ENCODE measurements at regions not wholly inside any gene's neighbourhood (a gene's known extent, or its start where the extent isn't known, plus 50 kb on each side); places are given as distances from the start of the nearest gene placed in this dataset.

GRCh38 chr4:144298519-144298918 lies 158.0 kb upstream of the GYPA start:
- no peaks in the 10 kb centered on the region for H3K9me3 Mint-ChIP-seq (ENCODE audit: low read depth)
- H3K36me3 Mint-ChIP-seq (ENCODE audit: insufficient read depth) = no peaks in the 10 kb centered on the region
- no peaks in the 10 kb centered on the region for H3K27me3 Mint-ChIP-seq
- H3K4me1 Mint-ChIP-seq (ENCODE audit: low read depth) = peaks cover 12% of the 10 kb centered on the region
- no peak for DNase-seq (ENCODE audit: low spot score, unreplicated experiment)
- no peak overlapping the region for H3K4me3 Mint-ChIP-seq (ENCODE audit: low read depth)
- no peak for TF ChIP-seq CTCF (IDR thresholded peaks at IDR 0.05; ENCODE audit: unreplicated experiment)
- H3K27ac Mint-ChIP-seq = no peak overlapping the region

- no peak for DNase-seq (ENCODE audit: low spot score, unreplicated experiment)
- Mint-ChIP-seq H3K36me3 (ENCODE audit: insufficient read depth) (no peaks in the 10 kb centered on the region), H3K27me3 (no peaks in the 10 kb centered on the region), H3K4me3 (ENCODE audit: low read depth) (no peak overlapping the region), H3K9me3 (ENCODE audit: low read depth) (no peaks in the 10 kb centered on the region), H3K27ac (no peak overlapping the region), H3K4me1 (ENCODE audit: low read depth) (peaks cover 12% of the 10 kb centered on the region)
- TF ChIP-seq CTCF (IDR thresholded peaks at IDR 0.05; ENCODE audit: unreplicated experiment) = no peak
Measured at GRCh38 chr4:144300616-144301015, 160.1 kb upstream of the GYPA start.

- Mint-ChIP-seq H3K9me3 (ENCODE audit: low read depth) (no peaks in the 10 kb centered on the region), H3K27ac (no peak overlapping the region), H3K4me1 (ENCODE audit: low read depth) (peaks cover 12% of the 10 kb centered on the region), H3K36me3 (ENCODE audit: insufficient read depth) (no peaks in the 10 kb centered on the region), H3K4me3 (ENCODE audit: low read depth) (no peak overlapping the region), H3K27me3 (no peaks in the 10 kb centered on the region)
- DNase-seq (ENCODE audit: low spot score, unreplicated experiment) = no peak
- no peak for TF ChIP-seq CTCF (IDR thresholded peaks at IDR 0.05; ENCODE audit: unreplicated experiment)
Measured at GRCh38 chr4:144302704-144303536, 162.4 kb upstream of the GYPA start.

GRCh38 chr4:144304025-144304424 lies 163.5 kb upstream of the GYPA start:
- Mint-ChIP-seq H3K27me3 (no peaks in the 10 kb centered on the region), H3K36me3 (ENCODE audit: insufficient read depth) (no peaks in the 10 kb centered on the region), H3K4me3 (ENCODE audit: low read depth) (no peak overlapping the region), H3K9me3 (ENCODE audit: low read depth) (peaks cover 9% of the 10 kb centered on the region), H3K4me1 (ENCODE audit: low read depth) (peaks cover 7% of the 10 kb centered on the region), H3K27ac (no peak overlapping the region)
- no peak for DNase-seq (ENCODE audit: low spot score, unreplicated experiment)
- TF ChIP-seq CTCF (IDR thresholded peaks at IDR 0.05; ENCODE audit: unreplicated experiment) = no peak

- H3K27me3 Mint-ChIP-seq = no peaks in the 10 kb centered on the region
- no peak overlapping the region for H3K4me3 Mint-ChIP-seq (ENCODE audit: low read depth)
- no peak for DNase-seq (ENCODE audit: low spot score, unreplicated experiment)
- H3K27ac Mint-ChIP-seq = no peak overlapping the region
- H3K9me3 Mint-ChIP-seq (ENCODE audit: low read depth) = peaks cover 41% of the 10 kb centered on the region
- H3K4me1 Mint-ChIP-seq (ENCODE audit: low read depth) = peaks cover 2% of the 10 kb centered on the region
- TF ChIP-seq CTCF (IDR thresholded peaks at IDR 0.05; ENCODE audit: unreplicated experiment) = no peak
- H3K36me3 Mint-ChIP-seq (ENCODE audit: insufficient read depth) = peaks cover 1% of the 10 kb centered on the region
Measured at GRCh38 chr4:144310535-144310934, 170.0 kb upstream of the GYPA start.

Measured in progenitor cell of endocrine pancreas (in vitro differentiated cells).